H9 (cell line): ENCODE measurements at regions not wholly inside any gene's neighbourhood (a gene's known extent, or its start where the extent isn't known, plus 50 kb on each side); places are given as distances from the start of the nearest gene placed in this dataset.

Experiments
- DNase-seq: peaks from one replicate; pipeline ENCODE4 v3.0.0-alpha.2; 2017
- H2AFZ ChIP-seq: one replicate; pipeline ENCODE4 v1.6.1; 2013; ENCODE audit warnings: mild to moderate bottlenecking, low read length, control low read depth, moderate library complexity
- H2AK5ac ChIP-seq: 2 replicates; pipeline ENCODE4 v1.6.1; 2013; ENCODE audit warnings: low read length, control low read depth, mixed read lengths; ENCODE audit not compliant: insufficient read length
- H2BK120ac ChIP-seq: one replicate; pipeline ENCODE4 v1.6.1; 2013; ENCODE audit warnings: low read depth, mild to moderate bottlenecking, low read length, control low read depth, inconsistent platforms; ENCODE audit not compliant: poor library complexity, severe bottlenecking
- H2BK12ac ChIP-seq: 2 replicates; pipeline ENCODE4 v1.6.1; 2013; ENCODE audit warnings: low read length, control low read depth, mixed read lengths, low read depth; ENCODE audit not compliant: insufficient read length
- H2BK15ac ChIP-seq: 2 replicates; pipeline ENCODE4 v1.6.1; 2013; ENCODE audit warnings: low read depth, low read length, control low read depth
- H2BK20ac ChIP-seq: one replicate; pipeline ENCODE4 v1.6.1; 2013; ENCODE audit warnings: low read depth, mild to moderate bottlenecking, low read length, control low read depth, inconsistent platforms; ENCODE audit not compliant: poor library complexity, severe bottlenecking
- H2BK5ac ChIP-seq: 2 replicates; pipeline ENCODE4 v1.6.1; 2013; ENCODE audit warnings: low read length, control low read depth, mixed read lengths; ENCODE audit not compliant: insufficient read length
- H3K14ac ChIP-seq: 2 replicates; pipeline ENCODE4 v1.6.1; 2013; ENCODE audit warnings: low read length, control low read depth; ENCODE audit not compliant: insufficient read depth
- H3K18ac ChIP-seq: 2 replicates; pipeline ENCODE4 v1.6.1; 2013; ENCODE audit warnings: low read depth, mild to moderate bottlenecking, mixed read lengths, low read length, control low read depth; ENCODE audit not compliant: insufficient read length
- H3K23ac ChIP-seq: 2 replicates; pipeline ENCODE4 v1.6.1; 2013; ENCODE audit warnings: low read length, control low read depth, mixed read lengths, low read depth; ENCODE audit not compliant: insufficient read length
- H3K23me2 ChIP-seq: 2 replicates; pipeline ENCODE4 v1.6.1; 2013; ENCODE audit warnings: low read depth, mild to moderate bottlenecking, mixed read lengths, low read length, control low read depth; ENCODE audit not compliant: insufficient read length, poor library complexity, severe bottlenecking
- H3K27ac ChIP-seq: 2 replicates; pipeline ENCODE4 v1.5.1; 2013; ENCODE audit warnings: low read length, control low read depth, mixed read lengths, low read depth; ENCODE audit not compliant: insufficient read length
- H3K27me3 ChIP-seq: 2 replicates; pipeline ENCODE4 v1.6.1; 2013; ENCODE audit warnings: low read length, control low read depth, inconsistent platforms; ENCODE audit not compliant: insufficient read depth
- H3K4ac ChIP-seq: 2 replicates; pipeline ENCODE4 v1.6.1; 2013; ENCODE audit warnings: low read depth, mild to moderate bottlenecking, control low read depth, inconsistent platforms, low read length, moderate library complexity
- H3K4me1 ChIP-seq: 2 replicates; pipeline ENCODE4 v1.6.1; 2013; ENCODE audit warnings: low read length, control low read depth, inconsistent platforms; ENCODE audit not compliant: insufficient read depth
- H3K4me2 ChIP-seq: 2 replicates; pipeline ENCODE4 v1.6.1; 2013; ENCODE audit warnings: low read length, control low read depth, mixed read lengths; ENCODE audit not compliant: insufficient read length, insufficient read depth
- H3K56ac ChIP-seq: 2 replicates; pipeline ENCODE4 v1.6.1; 2013; ENCODE audit warnings: low read depth, mild to moderate bottlenecking, mixed read lengths, low read length, control low read depth; ENCODE audit not compliant: insufficient read length
- H3K79me1 ChIP-seq: 2 replicates; pipeline ENCODE4 v1.6.1; 2013; ENCODE audit warnings: low read depth, mild to moderate bottlenecking, moderate library complexity, low read length, control low read depth, inconsistent platforms; ENCODE audit not compliant: insufficient read depth, poor library complexity, severe bottlenecking
- H3K79me2 ChIP-seq: 2 replicates; pipeline ENCODE4 v1.6.1; 2013; ENCODE audit warnings: low read length, control low read depth, inconsistent platforms; ENCODE audit not compliant: insufficient read depth
- H3K9ac ChIP-seq: 2 replicates; pipeline ENCODE4 v1.6.1; 2013; ENCODE audit warnings: low read length, control low read depth, mixed read lengths; ENCODE audit not compliant: insufficient read length; ENCODE audit errors: extremely low read depth
- H3K9me3 ChIP-seq: one replicate; pipeline ENCODE4 v1.6.1; 2013; ENCODE audit warnings: low read depth, low read length, inconsistent platforms; ENCODE audit not compliant: control insufficient read depth
- H3T11ph ChIP-seq: one replicate; pipeline ENCODE4 v1.6.1; 2013; ENCODE audit warnings: mild to moderate bottlenecking, low read length, control low read depth, inconsistent platforms
- H4K20me1 ChIP-seq: one replicate; pipeline ENCODE4 v1.6.1; 2013; ENCODE audit not compliant: control insufficient read depth, insufficient read length, insufficient read depth
- H4K5ac ChIP-seq: 2 replicates; pipeline ENCODE4 v1.6.1; 2013; ENCODE audit warnings: low read depth, mild to moderate bottlenecking, mixed read lengths, low read length, control low read depth; ENCODE audit not compliant: insufficient read length
- H4K8ac ChIP-seq: replicated peaks from 2 replicates; pipeline ENCODE4 v1.6.1; 2013; ENCODE audit warnings: low read length, control low read depth, mixed read lengths, low read depth; ENCODE audit not compliant: insufficient read length
- H4K91ac ChIP-seq: 2 replicates; pipeline ENCODE4 v1.6.1; 2013; ENCODE audit warnings: low read depth, mild to moderate bottlenecking, moderate library complexity, mixed read lengths, low read length, control low read depth; ENCODE audit not compliant: insufficient read length
- H3K27ac Mint-ChIP-seq, 3 experiments: 2 replicates in 2 of 3; 3 replicates in 1 of 3; pipeline ENCODE4 v1.8.0; 2020 to 2021; ENCODE audit warnings: mixed read lengths in 3 of 3, mild to moderate bottlenecking in 1 of 3, moderate library complexity in 1 of 3
- H3K27me3 Mint-ChIP-seq: 2 replicates; pipeline ENCODE4 v1.8.0; 2021; ENCODE audit warnings: low read depth, mild to moderate bottlenecking, moderate library complexity, mixed read lengths
- H3K36me3 Mint-ChIP-seq, 3 experiments: 2 replicates in 2 of 3; 3 replicates in 1 of 3; pipeline ENCODE4 v1.8.0; 2020 to 2021; ENCODE audit warnings: low read depth in 3 of 3, mixed read lengths in 3 of 3; ENCODE audit not compliant: insufficient read depth in 1 of 3
- H3K4me1 Mint-ChIP-seq, 2 experiments: 2 replicates each; pipeline ENCODE4 v1.8.0; 2020; ENCODE audit warnings: mixed read lengths in 2 of 2
- H3K4me3 Mint-ChIP-seq, 2 experiments: 2 replicates in 1 of 2; 3 replicates in 1 of 2; pipeline ENCODE4 v1.8.0; 2020 to 2021; ENCODE audit warnings: mild to moderate bottlenecking in 2 of 2, mixed read lengths in 2 of 2, moderate library complexity in 1 of 2
- H3K9me3 Mint-ChIP-seq, 2 experiments: 2 replicates in 1 of 2; 3 replicates in 1 of 2; pipeline ENCODE4 v1.8.0; 2020; ENCODE audit warnings: mild to moderate bottlenecking in 2 of 2, mixed read lengths in 2 of 2, moderate library complexity in 1 of 2
- CTCF ChIP-seq: fragments of 200-600 bp; sonication (generic); conservative IDR thresholded peaks from 3 replicates; pipeline ENCODE4 v1.8.0; 2021; ENCODE audit warnings: antibody characterized with exemption, mild to moderate bottlenecking
- WGBS: extraction: QIAGEN DNeasy Blood & Tissue Kit; methylation state at CpG from one replicate; pipeline ENCODE4 v1.1.7; 2013; ENCODE audit warnings: missing lambda C conversion rate, low lambda C conversion rate, mixed read lengths; ENCODE audit not compliant: insufficient read length; ENCODE audit errors: extremely low coverage; 5-methylcytosine and 5-hydroxymethylcytosine counted together

- Histone ChIP-seq H2BK20ac (no peak overlapping the region), H3K27me3 (no peaks in the 10 kb centered on the region), H3K9me3 (no peaks in the 10 kb centered on the region), H3K9ac (no peak overlapping the region), H3T11ph (no peak overlapping the region), H2BK12ac (no peak overlapping the region), H3K23ac (no peak overlapping the region), H2BK120ac (no peak overlapping the region), H3K4me1 (no peaks in the 10 kb centered on the region), H2BK15ac (no peak overlapping the region), H4K8ac (no peak overlapping the region), H3K14ac (no peak overlapping the region), H3K23me2 (no peaks in the 10 kb centered on the region), H2AFZ (no peak overlapping the region), H4K5ac (no peak overlapping the region), H3K56ac (no peak overlapping the region), H2AK5ac (no peak overlapping the region), H4K91ac (no peak overlapping the region), H3K18ac (no peak overlapping the region), H3K4ac (no peak overlapping the region), H3K4me2 (no peak overlapping the region), H3K79me1 (no peaks in the 10 kb centered on the region), H3K79me2 (no peaks in the 10 kb centered on the region), H2BK5ac (no peak overlapping the region), H4K20me1 (no peaks in the 10 kb centered on the region), H3K27ac (no peak overlapping the region)
- H3K36me3 Mint-ChIP-seq, result no peaks in the 10 kb centered on the region
- H3K9me3 Mint-ChIP-seq, result no peaks in the 10 kb centered on the region
- peaks cover 4% of the 10 kb centered on the region for H3K27me3 Mint-ChIP-seq
- no peak overlapping the region for H3K27ac Mint-ChIP-seq
- no peak overlapping the region for H3K4me3 Mint-ChIP-seq
- WGBS, result no CpG with 5 or more reads among the region's 1 CpG
- no peak for TF ChIP-seq CTCF
- peaks cover 2 to 5% of the 10 kb centered on the region in 2 experiments for H3K4me1 Mint-ChIP-seq
- no peak for DNase-seq
These were observed 179.5 kb upstream of the CXCL12 start for GRCh38 chr10:44564361-44564760.
